Spleen (tissue), 7 donors: ENCODE measurements at regions not wholly inside any gene's neighbourhood (a gene's known extent, or its start where the extent isn't known, plus 50 kb on each side); places are given as distances from the start of the nearest gene placed in this dataset.

Experiments used
- POLR2AphosphoS5 ChIP-seq, 3 donors: sonication (generic); formaldehyde crosslinking; IDR thresholded peaks; one replicate each; pipeline ENCODE4 v1.5.1; 2017; ENCODE audit warnings: antibody characterized with exemption in 3 of 3
- TF ChIP-seq, protein P1 (sequence below), 11 experiments: fragments of 200-600 bp in 7 of 11; fragments of 450-650 bp in 4 of 11; sonication (generic) in 4 of 11; IDR thresholded peaks in 8 of 11; conservative IDR thresholded peaks in 3 of 11; 1 replicate in 7 of 11; 2 replicates in 4 of 11; pipeline versions ENCODE4 v1.4.0 to v1.8.0; 2016 to 2021; ENCODE audit warnings: antibody characterized with exemption in 11 of 11, inconsistent platforms in 4 of 11, mild to moderate bottlenecking in 1 of 11
- donor health status: DM: no; HTN: no; CAD: no; lungs with moderate emphysema.
- donor health status: DM: no; HTN: no; CAD: no.
- donor health status: DM: no; HTN: no; CAD: no.

DNA sequence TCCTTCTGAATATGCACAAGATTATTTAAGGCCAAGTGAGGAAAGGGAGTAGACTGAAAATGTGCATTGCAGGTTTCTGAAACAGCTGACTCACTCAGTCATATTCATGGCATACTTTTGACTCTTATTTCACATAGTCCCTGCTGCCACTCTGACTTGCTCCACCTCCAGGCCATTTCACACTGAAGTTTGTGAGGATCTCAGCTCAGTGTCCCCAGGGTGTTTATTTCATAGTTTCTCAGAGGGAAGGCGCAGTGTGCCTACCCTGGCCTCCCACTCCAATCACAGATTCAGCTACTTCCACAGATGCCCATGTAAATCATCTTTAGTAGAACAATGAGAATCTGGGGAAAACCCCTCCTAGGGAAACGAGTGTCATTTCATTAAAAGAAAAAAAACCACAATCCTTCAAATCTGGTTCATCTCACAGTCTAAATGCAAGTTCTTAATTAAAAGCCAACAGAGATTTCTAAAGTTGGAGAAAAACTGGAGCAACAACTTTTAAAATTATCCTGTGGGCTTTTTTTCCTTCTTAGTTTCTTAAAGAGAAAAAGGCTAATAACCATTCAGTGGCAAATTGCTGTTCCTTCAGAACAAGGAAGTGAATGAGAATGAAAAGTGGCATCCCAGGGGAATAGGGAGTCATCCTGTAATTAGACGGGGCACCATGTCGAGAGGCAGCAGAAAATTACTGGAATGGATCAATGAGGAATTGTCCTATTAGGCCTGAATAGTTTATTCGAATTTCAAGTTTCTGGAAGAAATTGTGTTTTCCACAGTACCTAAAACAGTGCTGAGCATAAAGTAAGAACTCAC lies 133.6 kb downstream of the TFAP2B start:
- TF ChIP-seq, protein P1, sequence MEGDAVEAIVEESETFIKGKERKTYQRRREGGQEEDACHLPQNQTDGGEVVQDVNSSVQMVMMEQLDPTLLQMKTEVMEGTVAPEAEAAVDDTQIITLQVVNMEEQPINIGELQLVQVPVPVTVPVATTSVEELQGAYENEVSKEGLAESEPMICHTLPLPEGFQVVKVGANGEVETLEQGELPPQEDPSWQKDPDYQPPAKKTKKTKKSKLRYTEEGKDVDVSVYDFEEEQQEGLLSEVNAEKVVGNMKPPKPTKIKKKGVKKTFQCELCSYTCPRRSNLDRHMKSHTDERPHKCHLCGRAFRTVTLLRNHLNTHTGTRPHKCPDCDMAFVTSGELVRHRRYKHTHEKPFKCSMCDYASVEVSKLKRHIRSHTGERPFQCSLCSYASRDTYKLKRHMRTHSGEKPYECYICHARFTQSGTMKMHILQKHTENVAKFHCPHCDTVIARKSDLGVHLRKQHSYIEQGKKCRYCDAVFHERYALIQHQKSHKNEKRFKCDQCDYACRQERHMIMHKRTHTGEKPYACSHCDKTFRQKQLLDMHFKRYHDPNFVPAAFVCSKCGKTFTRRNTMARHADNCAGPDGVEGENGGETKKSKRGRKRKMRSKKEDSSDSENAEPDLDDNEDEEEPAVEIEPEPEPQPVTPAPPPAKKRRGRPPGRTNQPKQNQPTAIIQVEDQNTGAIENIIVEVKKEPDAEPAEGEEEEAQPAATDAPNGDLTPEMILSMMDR (IDR thresholded peaks at IDR 0.05 in 8 of 11, conservative IDR thresholded peaks at IDR 0.05 in 3 of 11) = no peak
- TF ChIP-seq POLR2AphosphoS5 (IDR thresholded peaks at IDR 0.05) = no peak
